Liver (tissue), 8 donors: ENCODE measurements at regions not wholly inside any gene's neighbourhood (a gene's known extent, or its start where the extent isn't known, plus 50 kb on each side); places are given as distances from the start of the nearest gene placed in this dataset.

Experiments used
- DNase-seq: peaks from one replicate; pipeline ENCODE4 v3.0.0-alpha.2; 2017; ENCODE audit warnings: low spot score
- H3K27ac ChIP-seq, 2 donors: one replicate each; pipeline ENCODE4 v1.7.0; 2013; ENCODE audit warnings: inconsistent platforms in 2 of 2, low read length in 2 of 2, control low read depth in 1 of 2, low read depth in 1 of 2, mild to moderate bottlenecking in 1 of 2
- H3K27me3 ChIP-seq, 4 donors: one replicate each; pipeline versions ENCODE4 v1.6.1 to v1.7.0; 2013; ENCODE audit warnings: low read length in 3 of 4, inconsistent platforms in 1 of 4, mild to moderate bottlenecking in 1 of 4, moderate library complexity in 1 of 4; ENCODE audit not compliant: control insufficient read depth in 4 of 4, insufficient read depth in 4 of 4
- H3K36me3 ChIP-seq, 4 donors: one replicate each; pipeline versions ENCODE4 v1.6.1 to v1.7.0; 2013; ENCODE audit warnings: low read length in 3 of 4, mild to moderate bottlenecking in 3 of 4, low read depth in 1 of 4, moderate library complexity in 1 of 4; ENCODE audit not compliant: control insufficient read depth in 4 of 4, insufficient read depth in 3 of 4
- H3K4me1 ChIP-seq, 4 donors: one replicate each; pipeline versions ENCODE4 v1.6.1 to v1.7.0; 2013; ENCODE audit warnings: low read length in 3 of 4, mild to moderate bottlenecking in 3 of 4, moderate library complexity in 1 of 4; ENCODE audit not compliant: control insufficient read depth in 4 of 4, insufficient read depth in 4 of 4
- H3K4me3 ChIP-seq, 3 donors: one replicate each; pipeline versions ENCODE4 v1.6.1 to v1.7.0; 2013; ENCODE audit warnings: low read length in 3 of 3, control low read depth in 1 of 3, low read depth in 1 of 3, mild to moderate bottlenecking in 1 of 3
- H3K9ac ChIP-seq, 2 donors: one replicate each; pipeline ENCODE4 v1.7.0; 2013; ENCODE audit warnings: low read length in 2 of 2, mild to moderate bottlenecking in 2 of 2, moderate library complexity in 2 of 2, control low read depth in 1 of 2, low read depth in 1 of 2
- H3K9me3 ChIP-seq, 4 donors: one replicate each; pipeline versions ENCODE4 v1.6.1 to v1.7.0; 2013; ENCODE audit warnings: low read length in 3 of 4; ENCODE audit not compliant: control insufficient read depth in 4 of 4
- ATF3 ChIP-seq: IDR thresholded peaks from 2 replicates; pipeline ENCODE4 v1.6.1; 2016; ENCODE audit warnings: antibody characterized with exemption
- CTCF ChIP-seq: fragments of 150-350 bp; IDR thresholded peaks from 2 replicates; pipeline ENCODE4 v1.5.1; 2017; ENCODE audit warnings: improper control_type of control experiment, low read depth, low read length; ENCODE audit not compliant: missing input control
- EGR1 ChIP-seq, 2 donors: IDR thresholded peaks; 2 replicates each; pipeline ENCODE4 v1.6.1; 2016 to 2018; ENCODE audit warnings: antibody characterized with exemption in 2 of 2, low read depth in 2 of 2
- FOXA1 ChIP-seq: IDR thresholded peaks from 2 replicates; pipeline ENCODE4 v1.6.1; 2016; ENCODE audit warnings: antibody characterized with exemption
- FOXA2 ChIP-seq: IDR thresholded peaks from 2 replicates; pipeline ENCODE4 v1.6.1; 2016; ENCODE audit warnings: antibody characterized with exemption
- HNF4A ChIP-seq, 2 donors: conservative IDR thresholded peaks; 2 replicates each; pipeline ENCODE4 v1.6.1; 2016; ENCODE audit warnings: antibody characterized with exemption in 2 of 2, mild to moderate bottlenecking in 2 of 2
- HNF4G ChIP-seq: IDR thresholded peaks from 2 replicates; pipeline ENCODE4 v1.6.1; 2016; ENCODE audit warnings: antibody characterized with exemption
- JUND ChIP-seq, 2 donors: IDR thresholded peaks; 2 replicates each; pipeline ENCODE4 v1.6.1; 2016; ENCODE audit warnings: antibody characterized with exemption in 2 of 2
- NR2F2 ChIP-seq: IDR thresholded peaks from 2 replicates; pipeline ENCODE4 v1.6.1; 2016; ENCODE audit warnings: antibody characterized with exemption
- REST ChIP-seq: IDR thresholded peaks from 2 replicates; pipeline ENCODE4 v1.6.1; 2016; ENCODE audit warnings: antibody characterized with exemption, mild to moderate bottlenecking
- RXRA ChIP-seq, 2 donors: IDR thresholded peaks; 2 replicates each; pipeline ENCODE4 v1.6.1; 2017 to 2018; ENCODE audit warnings: antibody characterized with exemption in 2 of 2, mild to moderate bottlenecking in 1 of 2
- SP1 ChIP-seq: IDR thresholded peaks from 2 replicates; pipeline ENCODE4 v1.6.1; 2018; ENCODE audit warnings: antibody characterized with exemption, mild to moderate bottlenecking
- TAF1 ChIP-seq: conservative IDR thresholded peaks from 2 replicates; pipeline ENCODE4 v1.6.1; 2016; ENCODE audit warnings: antibody characterized with exemption, mild to moderate bottlenecking
- YY1 ChIP-seq: IDR thresholded peaks from 2 replicates; pipeline ENCODE4 v1.6.1; 2016; ENCODE audit warnings: antibody characterized with exemption, mild to moderate bottlenecking
- WGBS: extraction: QIAGEN DNeasy Blood & Tissue Kit; methylation state at CpG from one replicate; pipeline ENCODE4 v1.1.7; 2013; 5-methylcytosine and 5-hydroxymethylcytosine counted together
- TF ChIP-seq, protein P1 (sequence below): IDR thresholded peaks from 2 replicates; pipeline ENCODE4 v1.6.1; 2016; ENCODE audit warnings: antibody characterized with exemption
- TF ChIP-seq, protein P2 (sequence below): IDR thresholded peaks from 2 replicates; pipeline ENCODE4 v1.6.1; 2016; ENCODE audit warnings: antibody characterized with exemption
- donor health status: healthy.
- donor health status: healthy.
- donor health status: healthy.
- donor health status: healthy.
- donor health status: healthy.

- TF ChIP-seq, protein P1, sequence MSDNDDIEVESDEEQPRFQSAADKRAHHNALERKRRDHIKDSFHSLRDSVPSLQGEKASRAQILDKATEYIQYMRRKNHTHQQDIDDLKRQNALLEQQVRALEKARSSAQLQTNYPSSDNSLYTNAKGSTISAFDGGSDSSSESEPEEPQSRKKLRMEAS: no peak
- TF ChIP-seq FOXA2: no peak
- no peak for TF ChIP-seq HNF4G
- TF ChIP-seq SP1: no peak
- TF ChIP-seq, protein P2, sequence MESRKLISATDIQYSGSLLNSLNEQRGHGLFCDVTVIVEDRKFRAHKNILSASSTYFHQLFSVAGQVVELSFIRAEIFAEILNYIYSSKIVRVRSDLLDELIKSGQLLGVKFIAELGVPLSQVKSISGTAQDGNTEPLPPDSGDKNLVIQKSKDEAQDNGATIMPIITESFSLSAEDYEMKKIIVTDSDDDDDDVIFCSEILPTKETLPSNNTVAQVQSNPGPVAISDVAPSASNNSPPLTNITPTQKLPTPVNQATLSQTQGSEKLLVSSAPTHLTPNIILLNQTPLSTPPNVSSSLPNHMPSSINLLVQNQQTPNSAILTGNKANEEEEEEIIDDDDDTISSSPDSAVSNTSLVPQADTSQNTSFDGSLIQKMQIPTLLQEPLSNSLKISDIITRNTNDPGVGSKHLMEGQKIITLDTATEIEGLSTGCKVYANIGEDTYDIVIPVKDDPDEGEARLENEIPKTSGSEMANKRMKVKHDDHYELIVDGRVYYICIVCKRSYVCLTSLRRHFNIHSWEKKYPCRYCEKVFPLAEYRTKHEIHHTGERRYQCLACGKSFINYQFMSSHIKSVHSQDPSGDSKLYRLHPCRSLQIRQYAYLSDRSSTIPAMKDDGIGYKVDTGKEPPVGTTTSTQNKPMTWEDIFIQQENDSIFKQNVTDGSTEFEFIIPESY: no peak
- Histone ChIP-seq H3K9me3 (peaks cover 0 to 2% (median 0%) of the 10 kb centered on the region in 4 donors), H3K4me1 (no peaks in the 10 kb centered on the region), H3K4me3 (no peak overlapping the region), H3K27me3 (peaks cover 0 to 2% (median 0%) of the 10 kb centered on the region in 4 donors), H3K27ac (no peak overlapping the region), H3K9ac (no peak overlapping the region), H3K36me3 (no peaks in the 10 kb centered on the region)
- 78% methylated on average over 4 of the region's 4 CpGs for WGBS
- DNase-seq: no peak
Observed at GRCh38 chr9:31588006-31588405, 796.4 kb upstream of the ACO1 start.

GRCh38 chr9:31588756-31589155 lies 795.7 kb upstream of the ACO1 start:
- no peak for DNase-seq
- peaks cover 0 to 2% (median 0%) of the 10 kb centered on the region in 4 donors for H3K27me3 ChIP-seq
- H3K27ac ChIP-seq: no peak overlapping the region
- H3K4me1 ChIP-seq: no peaks in the 10 kb centered on the region
- no peaks in the 10 kb centered on the region for H3K36me3 ChIP-seq
- no peak overlapping the region for H3K9ac ChIP-seq
- H3K9me3 ChIP-seq: peaks cover 0 to 2% (median 0%) of the 10 kb centered on the region in 4 donors
- TF ChIP-seq, protein P1: no peak
- no peak for TF ChIP-seq FOXA2
- no peak for TF ChIP-seq EGR1 (IDR thresholded peaks at IDR 0.05; ENCODE audit: low read depth in 2 of 2)
- no peak for TF ChIP-seq TAF1
- TF ChIP-seq HNF4G: no peak
- no peak for TF ChIP-seq REST
- TF ChIP-seq JUND (IDR thresholded peaks at IDR 0.05): no peak
- TF ChIP-seq CTCF: no peak
- TF ChIP-seq, protein P2: no peak
- no peak for TF ChIP-seq FOXA1
- TF ChIP-seq HNF4A (conservative IDR thresholded peaks at IDR 0.05): no peak
- no peak for TF ChIP-seq RXRA (IDR thresholded peaks at IDR 0.05)
- TF ChIP-seq YY1: no peak
- no peak for TF ChIP-seq ATF3
- no peak for TF ChIP-seq SP1
- TF ChIP-seq NR2F2: no peak
- H3K4me3 ChIP-seq: no peak overlapping the region
